GM19240 (cell line): ENCODE measurements at regions not wholly inside any gene's neighbourhood (a gene's known extent, or its start where the extent isn't known, plus 50 kb on each side); places are given as distances from the start of the nearest gene placed in this dataset.
"Not testable (repeated sequence)": the region's sequence is repeated elsewhere in the genome, so short reads cannot be mapped to it uniquely, and the experiment has no call there.

Experiments
- DNase-seq: peaks from one replicate; pipeline ENCODE4 v3.0.0; 2011; ENCODE audit warnings: low spot score; ENCODE audit not compliant: insufficient read length

DNA sequence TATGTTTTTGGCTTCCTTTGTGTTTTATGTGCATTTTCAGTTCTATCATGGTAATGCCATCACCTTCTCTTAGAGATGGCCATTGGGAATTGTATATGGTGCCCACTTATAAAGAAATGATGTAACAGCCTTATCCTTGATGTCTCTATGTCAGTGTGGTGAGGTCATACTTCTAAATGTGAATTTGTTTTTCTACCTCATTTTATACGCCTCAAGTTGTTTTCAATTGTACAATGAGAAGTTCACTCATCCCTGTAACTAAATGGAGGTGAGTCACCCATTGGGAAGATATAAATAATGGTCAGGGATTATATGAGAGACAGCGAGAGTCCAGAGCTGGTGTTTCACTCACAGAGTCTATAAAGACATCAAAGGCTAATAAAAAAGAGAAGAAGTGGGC lies 402.4 kb downstream of the AGTPBP1 start:
- DNase-seq: no peak

- DNase-seq: no peak
These were observed 407.5 kb downstream of the AGTPBP1 start for GRCh38 chr9:85334228-85334627.

DNA sequence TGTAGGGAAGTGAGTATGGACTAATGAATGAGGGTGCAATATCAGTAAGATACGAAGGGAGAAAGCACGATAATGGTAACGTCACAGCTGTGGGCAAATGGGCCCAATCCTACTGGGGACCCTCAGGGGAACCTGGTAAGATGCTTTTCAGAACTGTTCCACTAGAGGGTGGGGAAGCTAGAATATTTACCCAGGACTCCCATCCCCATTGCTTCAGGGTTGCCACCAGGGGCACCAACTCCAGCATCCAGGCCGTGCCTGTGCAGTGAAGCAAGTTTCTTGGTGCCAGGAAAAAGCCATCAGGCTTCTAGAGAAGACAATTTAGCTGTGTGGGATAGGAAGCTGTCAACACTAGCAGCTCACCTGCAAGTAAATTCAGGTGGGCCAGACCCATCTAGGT lies 409.3 kb downstream of the AGTPBP1 start:
- DNase-seq: no peak

DNA sequence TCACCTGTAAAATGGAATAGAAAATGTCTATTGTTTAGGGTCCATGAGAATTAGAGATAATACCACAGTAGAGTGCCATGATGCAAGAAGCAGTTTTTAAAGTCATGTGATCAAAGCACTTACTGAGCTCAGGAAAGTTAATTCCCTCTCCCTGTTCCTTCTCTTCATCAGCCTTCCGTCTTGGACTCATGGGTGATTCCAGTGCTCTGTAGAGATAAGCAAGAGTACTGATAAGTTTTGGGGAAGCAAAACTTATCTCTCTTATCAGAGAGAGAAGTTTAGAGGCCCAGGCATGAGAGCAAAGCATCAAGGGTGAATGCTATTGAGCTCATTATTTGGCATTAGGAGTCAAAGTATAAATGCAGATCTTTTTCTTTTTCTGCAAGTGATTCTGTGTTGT lies 410.1 kb downstream of the AGTPBP1 start:
- no peak for DNase-seq

DNA sequence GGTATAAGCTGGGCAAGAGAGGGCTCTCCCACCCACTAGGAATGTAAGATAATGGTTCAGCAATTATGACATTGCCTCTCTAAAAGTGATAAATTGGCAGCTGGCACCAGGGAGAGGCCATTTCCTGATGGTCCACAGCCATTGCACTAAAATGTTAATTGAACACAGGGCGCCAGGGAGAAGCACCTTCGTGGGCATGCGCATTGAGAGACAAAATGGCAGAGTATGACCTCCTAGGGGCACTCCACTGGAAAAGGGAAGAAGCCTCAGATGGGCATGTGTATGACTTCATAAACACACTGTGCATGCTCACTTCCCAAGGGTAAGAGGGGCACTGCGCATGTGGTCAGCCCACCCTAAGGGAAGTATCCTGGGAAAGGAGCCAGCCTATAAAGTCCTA lies 419.2 kb downstream of the AGTPBP1 start:
- DNase-seq: no peak

GRCh38 chr9:85321561-85321960 lies 420.2 kb downstream of the AGTPBP1 start:
- no peak for DNase-seq

DNA sequence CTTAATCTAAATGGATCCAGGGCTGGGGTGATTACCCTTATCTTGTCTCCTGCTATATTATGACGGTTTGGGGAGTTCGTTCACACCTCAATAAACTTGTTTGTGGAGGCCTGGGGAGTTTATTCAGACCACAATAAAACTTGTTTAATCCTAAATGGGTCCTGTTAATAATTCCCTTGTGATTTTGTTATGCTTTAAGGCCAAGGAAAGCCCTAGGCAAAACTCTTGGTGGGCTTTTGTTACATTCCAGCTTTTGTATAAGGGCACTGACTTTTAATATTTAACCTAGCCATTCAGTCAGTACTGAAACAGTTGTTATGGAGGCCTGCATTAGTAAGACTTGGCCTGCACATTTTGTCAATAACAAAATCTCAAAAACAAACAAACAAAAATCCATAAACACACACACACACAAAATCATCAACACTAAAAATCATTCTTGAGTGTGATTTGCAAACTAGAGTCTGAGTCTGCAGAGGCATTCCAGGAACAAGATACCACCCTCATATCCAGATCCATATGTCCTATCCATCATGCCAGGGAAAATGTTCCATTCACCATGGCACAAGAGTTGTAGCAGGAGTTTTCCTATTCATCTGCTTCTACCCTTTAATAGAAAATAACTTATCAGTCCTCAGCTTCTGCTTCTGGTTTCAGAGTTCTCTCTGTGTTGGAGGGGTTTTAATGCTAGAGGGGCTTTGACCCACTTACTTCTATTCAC lies 421.7 kb downstream of the AGTPBP1 start:
- no peak for DNase-seq

GRCh38 chr9:85315535-85315934 lies 426.2 kb downstream of the AGTPBP1 start:
- not testable (repeated sequence) for DNase-seq

- no peak for DNase-seq
These were observed 431.2 kb downstream of the AGTPBP1 start for GRCh38 chr9:85310573-85310972.

GRCh38 chr9:85303757-85304134 lies 438.0 kb downstream of the AGTPBP1 start:
- DNase-seq: no peak

DNA sequence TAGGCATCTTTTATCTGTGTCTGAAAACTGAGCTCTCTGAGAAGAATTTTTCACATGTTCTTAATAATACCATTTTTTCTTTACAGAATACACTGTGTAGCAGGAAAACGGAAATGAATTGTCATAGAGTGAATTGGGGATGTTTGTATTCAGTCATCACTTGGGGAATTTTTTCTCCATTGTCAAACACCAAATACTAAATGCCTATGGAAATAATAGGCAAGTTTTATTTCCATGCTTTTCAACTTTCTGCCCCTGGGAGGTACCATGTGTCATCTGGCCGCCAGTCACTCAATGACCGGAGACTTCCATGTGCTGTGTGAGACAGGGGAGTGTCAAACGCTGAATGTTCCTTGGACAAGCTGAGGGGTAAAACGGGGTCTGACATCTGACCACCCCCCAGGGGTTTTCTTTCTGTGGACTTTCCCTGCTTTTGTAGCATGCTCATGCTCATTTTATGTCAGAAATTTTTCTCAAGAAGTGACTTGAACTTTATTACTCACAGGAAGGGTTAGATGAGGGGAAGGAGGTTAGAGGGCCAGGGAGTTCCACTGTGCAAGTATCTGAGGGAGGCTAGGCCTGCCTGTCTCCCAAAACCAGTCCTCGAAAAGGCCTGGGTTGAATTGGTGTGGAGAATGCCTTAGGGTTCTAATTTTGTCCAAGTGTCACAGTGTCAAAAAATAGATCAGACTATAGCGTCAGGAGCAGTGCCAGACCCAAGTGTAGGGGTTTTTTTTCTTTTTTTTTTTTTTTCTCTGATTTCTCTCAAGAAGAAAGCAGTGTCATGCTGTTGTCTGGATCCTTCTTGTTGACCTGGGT lies 438.6 kb downstream of the AGTPBP1 start:
- DNase-seq: no peak

- DNase-seq: no peak
These were observed 443.3 kb downstream of the AGTPBP1 start for GRCh38 chr9:85298499-85298898.

DNA sequence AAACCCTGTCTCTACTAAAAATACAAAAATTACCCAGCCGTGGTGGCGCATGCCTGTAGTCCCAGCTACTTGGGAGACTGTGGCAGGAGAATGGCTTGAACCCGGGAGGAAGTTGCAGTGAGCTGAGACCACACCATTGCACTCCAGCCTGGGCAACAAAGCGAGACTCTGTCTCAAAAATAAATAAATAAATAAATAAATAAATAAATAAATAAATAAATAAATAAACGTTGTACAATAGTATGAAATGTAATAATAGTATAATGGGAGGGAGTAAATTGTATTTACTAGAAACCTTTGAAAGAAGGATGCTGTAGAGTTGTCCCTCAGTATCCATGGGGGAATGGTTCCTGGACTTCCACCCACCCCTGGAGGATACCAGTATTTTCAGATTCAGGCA lies 446.5 kb downstream of the AGTPBP1 start:
- not testable (repeated sequence) for DNase-seq

GRCh38 chr9:85292261-85292660 lies 449.5 kb downstream of the AGTPBP1 start:
- DNase-seq: no peak

DNA sequence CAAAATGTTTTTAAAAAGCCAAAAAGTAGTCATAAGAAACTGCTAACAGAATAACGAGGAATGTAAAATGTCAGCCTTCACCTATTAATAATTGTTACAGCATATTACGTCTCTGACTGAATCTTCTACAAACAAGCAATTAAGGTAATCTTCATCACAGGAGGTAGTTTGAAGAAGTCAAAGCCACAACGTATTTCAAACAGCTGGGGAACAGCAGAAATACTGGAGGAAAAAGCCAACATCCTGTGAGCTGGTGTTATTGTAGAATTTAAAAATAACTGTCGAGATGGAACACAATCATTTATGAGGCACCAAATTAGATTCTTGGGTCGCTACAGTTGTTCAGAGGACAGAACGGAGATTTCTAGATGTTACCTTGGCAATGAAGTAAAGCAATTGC lies 450.5 kb downstream of the AGTPBP1 start:
- no peak for DNase-seq

DNA sequence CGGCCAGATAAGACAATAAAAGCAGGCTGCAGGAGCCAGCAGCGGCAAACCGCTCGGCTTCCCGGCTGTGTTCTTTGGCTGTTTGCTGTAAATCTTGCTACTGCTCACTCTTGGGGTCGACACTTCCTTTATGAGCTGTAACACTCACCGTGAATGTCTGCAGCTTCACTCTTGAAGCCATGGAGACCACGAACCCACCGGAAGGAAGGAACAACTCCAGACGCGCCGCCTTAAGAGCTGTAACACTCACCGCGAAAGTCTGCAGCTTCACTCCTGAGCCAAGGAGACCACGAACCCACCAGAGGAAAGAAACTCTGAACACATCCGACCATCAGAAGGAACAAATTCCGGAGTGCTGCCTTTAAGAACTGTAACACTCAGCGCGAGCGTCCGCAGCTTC lies 451.7 kb downstream of the AGTPBP1 start:
- no peak for DNase-seq

GRCh38 chr9:85289142-85289541 lies 452.6 kb downstream of the AGTPBP1 start:
- no peak for DNase-seq

- no peak for DNase-seq
These were observed 458.3 kb downstream of the AGTPBP1 start for GRCh38 chr9:85283421-85283820.

DNA sequence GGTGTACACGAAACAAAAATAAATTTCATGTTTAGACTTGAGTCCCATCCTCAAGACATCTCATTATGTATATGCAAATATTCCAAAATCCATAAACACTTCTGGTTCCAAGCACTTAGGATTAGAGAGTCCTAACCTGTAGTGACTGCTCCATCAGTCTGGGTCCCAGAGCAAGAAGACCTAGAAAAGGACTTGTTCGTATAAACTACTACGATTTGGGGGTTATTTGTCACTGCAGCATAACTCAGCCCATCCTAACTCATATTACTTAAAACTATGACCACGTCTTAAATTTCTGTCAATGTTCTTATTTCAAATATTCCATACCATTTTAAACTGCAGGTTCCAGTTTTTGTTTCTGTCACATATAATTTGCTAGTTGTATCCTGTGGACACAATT lies 463.0 kb downstream of the AGTPBP1 start:
- DNase-seq: no peak

DNA sequence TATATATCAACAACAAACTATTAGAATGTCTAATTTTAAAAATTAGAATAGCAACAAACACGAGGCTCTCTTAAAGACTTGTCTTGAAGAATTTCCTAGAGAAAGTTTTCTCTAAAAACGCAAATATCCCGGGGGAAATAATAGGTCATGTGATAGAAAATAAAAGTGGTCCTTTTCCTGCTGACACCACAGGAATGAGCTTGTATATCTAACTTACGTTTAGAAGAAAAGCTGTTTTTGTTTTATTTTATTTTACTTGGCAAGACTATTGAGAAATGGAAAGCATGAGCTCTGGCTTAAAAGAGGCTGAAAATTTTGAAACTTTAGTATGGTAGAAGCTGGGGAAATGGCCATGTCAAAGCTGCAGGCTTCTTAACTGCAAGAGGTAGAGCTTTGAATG lies 465.0 kb downstream of the AGTPBP1 start:
- no peak for DNase-seq

DNA sequence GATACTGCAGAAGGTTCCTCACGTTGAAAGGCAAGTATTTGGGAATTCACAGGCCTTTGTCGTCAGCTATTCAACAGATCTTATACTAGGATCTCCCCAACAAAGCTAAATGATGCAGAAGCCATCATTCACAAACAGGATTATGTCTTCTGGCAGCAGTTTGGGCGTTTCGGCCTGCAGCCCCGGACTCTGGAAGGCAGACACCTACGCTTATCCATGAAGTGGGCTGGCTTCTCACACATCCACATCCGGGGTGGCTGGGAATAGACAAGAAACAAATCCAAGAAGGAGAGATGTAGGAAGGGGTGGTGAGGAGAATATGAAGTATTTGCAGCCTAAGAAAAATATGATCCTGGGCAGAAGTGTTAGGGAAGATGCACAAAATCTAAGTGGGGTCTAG lies 471.9 kb downstream of the AGTPBP1 start:
- DNase-seq: no peak

DNA sequence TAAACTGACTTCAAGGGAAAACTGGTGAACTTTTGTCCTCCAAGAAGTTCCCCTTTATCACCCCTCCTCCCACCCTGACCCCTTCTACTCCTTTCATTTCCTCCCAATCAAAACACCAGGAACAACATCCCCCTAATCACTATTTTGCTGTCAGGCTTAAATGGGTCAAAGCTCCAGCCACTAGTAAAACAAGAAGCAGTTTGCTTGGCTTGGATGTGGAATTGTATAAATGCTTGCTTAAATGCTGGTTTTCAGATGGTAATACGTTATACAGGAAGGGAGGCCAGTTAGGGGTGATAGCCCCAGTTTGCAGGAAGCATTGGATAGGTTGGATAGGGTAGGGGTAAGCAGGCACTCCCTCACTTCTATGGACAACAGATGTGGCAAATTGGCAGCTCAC lies 473.6 kb downstream of the AGTPBP1 start:
- DNase-seq: no peak

DNA sequence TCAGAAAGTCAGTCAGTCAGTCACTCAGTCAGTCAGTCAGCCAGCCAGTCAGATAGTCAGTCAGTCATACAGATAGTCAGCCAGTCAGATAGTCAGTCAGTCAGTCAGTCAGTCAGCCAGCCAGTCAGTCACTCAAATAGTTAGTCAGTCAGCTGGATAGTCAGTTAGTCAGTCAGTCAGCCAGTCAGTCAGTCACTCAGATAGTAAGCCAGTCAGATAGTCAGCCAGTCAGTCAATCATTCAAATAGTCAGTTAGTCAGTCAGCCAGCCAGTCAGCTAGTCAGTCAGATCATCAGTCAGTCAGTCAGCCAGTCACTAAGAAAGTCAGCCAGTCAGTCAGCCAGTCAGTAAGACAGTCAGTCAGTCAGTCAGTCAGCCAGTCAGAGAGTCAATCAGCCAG lies 477.1 kb downstream of the AGTPBP1 start:
- no peak for DNase-seq
